IMR-90 (cell line): ENCODE measurements at regions not wholly inside any gene's neighbourhood (a gene's known extent, or its start where the extent isn't known, plus 50 kb on each side); places are given as distances from the start of the nearest gene placed in this dataset.
A peak's percentile ranks its signal among the peaks of the same experiment; 100 is the strongest.

Experiments
- ATAC-seq: fragments of 200-7000 bp; cut with Tn5 transposase; 2 replicates; pipeline ENCODE4 v1.9.1; 2020; ENCODE audit warnings: low read depth, mild to moderate bottlenecking, moderate library complexity
- BruUV-seq: library from RNA; stranded (reverse); fragments of 400-500 nt; replicated peaks from 2 replicates; lab custom pipeline; 2021; lab: Mats Ljungman, UMichigan
- CTCF ChIA-PET: fragments of 300-600 bp; formaldehyde crosslinking; extraction: SDS; loops from one replicate; lab custom pipeline; 2021; ENCODE audit warnings: antibody characterized with exemption; lab: Yijun Ruan, JAX
- POLR2A ChIA-PET: fragments of 300-600 bp; sonication (Branson Sonifier 250); formaldehyde crosslinking; loops from one replicate; lab custom pipeline; 2022; ENCODE audit warnings: antibody characterized with exemption; ENCODE audit not compliant: unreplicated experiment; lab: Charles Lee
- DNase-seq: peaks from one replicate; pipeline ENCODE4 v3.0.0; 2013
- H2AFZ ChIP-seq: replicated peaks from 2 replicates; pipeline ENCODE3; 2013; ENCODE audit warnings: low read length, mild to moderate bottlenecking; ENCODE audit not compliant: poor library complexity
- H2AK5ac ChIP-seq: 2 replicates; pipeline ENCODE4 v1.6.1; 2013; ENCODE audit warnings: low read depth, low read length, inconsistent platforms
- H2AK9ac ChIP-seq: replicated peaks from 2 replicates; pipeline ENCODE3; 2013; ENCODE audit warnings: mild to moderate bottlenecking, low read depth, low read length, moderate library complexity; ENCODE audit not compliant: poor library complexity
- H2BK120ac ChIP-seq: 2 replicates; pipeline ENCODE4 v1.6.1; 2013; ENCODE audit warnings: low read depth, low read length, inconsistent platforms
- H2BK15ac ChIP-seq: 3 replicates; pipeline ENCODE4 v1.6.1; 2013; ENCODE audit warnings: low read depth, low read length, inconsistent platforms
- H2BK20ac ChIP-seq: 2 replicates; pipeline ENCODE4 v1.6.1; 2013; ENCODE audit warnings: low read depth, mild to moderate bottlenecking, inconsistent platforms, low read length, moderate library complexity
- H2BK5ac ChIP-seq: 2 replicates; pipeline ENCODE4 v1.6.1; 2013; ENCODE audit warnings: mild to moderate bottlenecking, low read depth, low read length, inconsistent platforms; ENCODE audit not compliant: poor library complexity, severe bottlenecking
- H3K14ac ChIP-seq: replicated peaks from 2 replicates; pipeline ENCODE4 v1.6.1; 2013; ENCODE audit warnings: low read depth, low read length, inconsistent platforms
- H3K18ac ChIP-seq: 2 replicates; pipeline ENCODE4 v1.6.1; 2013; ENCODE audit warnings: low read depth, low read length, control low read depth
- H3K23ac ChIP-seq: 2 replicates; pipeline ENCODE4 v1.6.1; 2013; ENCODE audit warnings: low read depth, low read length, inconsistent platforms
- H3K27ac ChIP-seq: 2 replicates; pipeline ENCODE4 v1.5.1; 2013; ENCODE audit warnings: mild to moderate bottlenecking, control low read depth, low read length; ENCODE audit not compliant: insufficient read depth
- H3K27me3 ChIP-seq: 2 replicates; pipeline ENCODE4 v1.6.1; 2013; ENCODE audit warnings: low read length; ENCODE audit not compliant: control insufficient read depth, insufficient read depth
- H3K36me3 ChIP-seq: 2 replicates; pipeline ENCODE4 v1.6.1; 2013; ENCODE audit warnings: low read length, mixed read lengths; ENCODE audit not compliant: control insufficient read depth, insufficient read depth
- H3K4ac ChIP-seq: 2 replicates; pipeline ENCODE4 v1.6.1; 2013; ENCODE audit warnings: low read depth, low read length, inconsistent platforms
- H3K4me1 ChIP-seq: 2 replicates; pipeline ENCODE4 v1.6.1; 2013; ENCODE audit warnings: low read length, mixed read lengths; ENCODE audit not compliant: control insufficient read depth, insufficient read depth
- H3K4me2 ChIP-seq: 2 replicates; pipeline ENCODE4 v1.6.1; 2013; ENCODE audit warnings: low read depth, mild to moderate bottlenecking, control low read depth, low read length, moderate library complexity
- H3K4me3 ChIP-seq: 2 replicates; pipeline ENCODE4 v1.5.1; 2013; ENCODE audit warnings: low read depth, mild to moderate bottlenecking, control low read depth, low read length, moderate library complexity; ENCODE audit not compliant: insufficient read depth
- H3K56ac ChIP-seq: 2 replicates; pipeline ENCODE4 v1.6.1; 2013; ENCODE audit warnings: low read length, inconsistent platforms; ENCODE audit not compliant: insufficient read depth; ENCODE audit errors: extremely low read depth
- H3K79me1 ChIP-seq, 2 experiments: 2 replicates each; pipeline ENCODE4 v1.6.1; 2013; ENCODE audit warnings: low read length in 2 of 2, inconsistent platforms in 1 of 2, low read depth in 1 of 2
- H3K9ac ChIP-seq: 2 replicates; pipeline ENCODE4 v1.6.1; 2013; ENCODE audit warnings: low read depth, low read length, control low read depth
- H3K9me1 ChIP-seq: 2 replicates; pipeline ENCODE4 v1.6.1; 2013; ENCODE audit warnings: low read length, inconsistent platforms; ENCODE audit not compliant: insufficient read depth
- H3K9me3 ChIP-seq: 2 replicates; pipeline ENCODE4 v1.6.1; 2013; ENCODE audit warnings: low read length; ENCODE audit not compliant: control insufficient read depth, insufficient read depth
- H4K20me1 ChIP-seq: 2 replicates; pipeline ENCODE4 v1.6.1; 2013; ENCODE audit warnings: low read length, inconsistent platforms; ENCODE audit not compliant: insufficient read depth
- H4K5ac ChIP-seq: 2 replicates; pipeline ENCODE4 v1.6.1; 2013; ENCODE audit warnings: mild to moderate bottlenecking, low read depth, low read length, control low read depth
- H4K8ac ChIP-seq, 2 experiments: 2 replicates each; pipeline ENCODE4 v1.6.1; 2013; ENCODE audit warnings: low read depth in 2 of 2, low read length in 2 of 2, control low read depth in 1 of 2, inconsistent platforms in 1 of 2
- H4K91ac ChIP-seq: 2 replicates; pipeline ENCODE4 v1.6.1; 2013; ENCODE audit warnings: low read depth, low read length, inconsistent platforms; ENCODE audit not compliant: insufficient read depth
- BHLHE40 ChIP-seq: fragments of 150-350 bp; IDR thresholded peaks from 2 replicates; pipeline ENCODE4 v1.6.1; 2016; ENCODE audit warnings: mild to moderate bottlenecking, low read depth, low read length
- CEBPB ChIP-seq: IDR thresholded peaks from 2 replicates; pipeline ENCODE4 v1.6.1; 2012; ENCODE audit warnings: low read depth, low read length, improper control_type of control experiment
- MAFK ChIP-seq: IDR thresholded peaks from 2 replicates; pipeline ENCODE4 v1.6.1; 2012; ENCODE audit warnings: low read depth, low read length, improper control_type of control experiment
- MAZ ChIP-seq: IDR thresholded peaks from 2 replicates; pipeline ENCODE4 v1.6.1; 2012; ENCODE audit warnings: low read depth, mild to moderate bottlenecking, low read length, improper control_type of control experiment, moderate library complexity, borderline replicate concordance
- MXI1 ChIP-seq: IDR thresholded peaks from 2 replicates; pipeline ENCODE4 v1.6.1; 2012; ENCODE audit warnings: low read depth, mild to moderate bottlenecking, low read length, moderate library complexity, borderline replicate concordance
- RAD21 ChIP-seq: IDR thresholded peaks from 2 replicates; pipeline ENCODE4 v1.6.1; 2012; ENCODE audit warnings: low read length, improper control_type of control experiment
- RCOR1 ChIP-seq: IDR thresholded peaks from 2 replicates; pipeline ENCODE4 v1.6.1; 2012; ENCODE audit warnings: mild to moderate bottlenecking, low read length, improper control_type of control experiment; ENCODE audit not compliant: insufficient replicate concordance
- RFX5 ChIP-seq: IDR thresholded peaks from 2 replicates; pipeline ENCODE4 v1.8.0; 2012; ENCODE audit warnings: low read depth, mild to moderate bottlenecking, low read length, moderate library complexity
- WGBS, 2 experiments: methylation state at CpG; one replicate each; pipeline versions ENCODE4 v1.1.5 to v1.1.7; 2013; ENCODE audit warnings: missing lambda C conversion rate in 2 of 2; ENCODE audit not compliant: insufficient read length in 1 of 2; ENCODE audit errors: extremely low coverage in 2 of 2; 5-methylcytosine and 5-hydroxymethylcytosine counted together
- dilution Hi-C: fragments of 300-500 bp; cut with HindIII; formaldehyde crosslinking; loops from one replicate; pipeline ENCODE4 v1.14.3; 2018; ENCODE audit warnings: low sequenced_read_pairs; ENCODE audit not compliant: unreplicated experiment
- in situ Hi-C: fragments of 300-500 bp; cut with MboI; formaldehyde crosslinking; loops from 3 replicates; pipeline ENCODE4 v1.14.3; 2019; ENCODE audit warnings: low sequenced_read_pairs, inconsistent platforms, mixed read lengths
- intact Hi-C: fragments of 100-400 bp; cut with micrococcal nuclease; formaldehyde crosslinking; loops from 2 replicates; pipeline ENCODE4 v1.10.0; 2022
- TF ChIP-seq, protein P1 (sequence below): conservative IDR thresholded peaks from 2 replicates; pipeline ENCODE4 v1.5.1; 2012; ENCODE audit warnings: mild to moderate bottlenecking, low read depth, low read length, improper control_type of control experiment
- TF ChIP-seq, protein P2 (sequence below): fragments of 150-350 bp; IDR thresholded peaks from 2 replicates; pipeline ENCODE4 v1.6.1; 2016; ENCODE audit warnings: low read depth, mild to moderate bottlenecking, low read length, moderate library complexity, borderline replicate concordance

DNA sequence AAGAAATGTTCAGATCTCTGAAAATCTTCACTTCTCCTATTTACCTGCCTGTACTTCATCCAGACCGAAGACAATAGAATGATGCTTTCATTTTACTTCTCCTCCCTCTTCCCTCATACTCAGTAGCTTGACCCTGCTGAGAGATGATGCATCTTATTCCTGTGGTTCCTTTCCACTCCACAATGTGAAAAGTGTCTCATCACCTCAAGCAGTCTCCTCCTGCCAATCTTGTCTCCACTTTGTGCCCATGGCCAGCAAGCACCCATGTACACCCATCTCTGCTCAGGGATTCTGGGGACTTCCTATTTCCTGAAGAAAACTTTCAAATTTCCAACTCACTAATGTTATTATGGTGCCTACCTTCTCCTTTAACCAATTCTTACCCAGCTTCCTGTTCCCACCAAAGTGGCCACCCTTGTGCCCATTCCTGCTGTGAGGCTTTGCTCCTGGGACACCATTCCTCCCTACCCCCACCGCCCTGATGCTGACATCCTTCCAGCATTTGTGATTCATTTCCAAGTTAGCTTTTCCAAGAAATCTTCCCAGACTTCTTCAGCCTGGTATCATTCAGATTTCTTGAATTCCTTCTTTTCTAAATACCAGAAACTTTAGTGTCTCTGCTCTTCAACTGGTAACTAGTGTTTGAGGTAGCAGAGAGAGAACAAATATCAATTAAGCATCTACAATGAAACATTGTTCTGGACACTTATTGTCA is 212.5 kb downstream of the POSTN start:
- WGBS, 2 experiments, result 100% methylated on average over 1 of the region's 2 CpGs; no CpG with 5 or more reads in 1 of the 2 experiments
- Histone ChIP-seq H4K8ac (peak overlapping the region in 1 of 2 experiments; percentile 66; a peak in 1 of 4 replicates), H3K56ac (no peak overlapping the region), H2BK20ac (peak overlapping the region; percentile 88; the same call in 1 of the 2 replicates), H3K79me1 (no peaks in the 10 kb centered on the region), H4K20me1 (no peaks in the 10 kb centered on the region), H3K4me1 (peaks cover 5% of the 10 kb centered on the region), H3K14ac (peak overlapping the region; percentile 79), H3K23ac (peak overlapping the region; percentile 63), H2AK9ac (no peak overlapping the region), H3K18ac (peak overlapping the region; percentile 83; the same call in 1 of the 2 replicates), H4K5ac (peak overlapping the region; percentile 67; the same call in 1 of the 2 replicates), H3K9me1 (peaks cover 4% of the 10 kb centered on the region; the same call in 1 of the 2 replicates), H2BK15ac (peak overlapping the region; percentile 75; the same call in 1 of the 3 replicates), H3K36me3 (no peaks in the 10 kb centered on the region), H3K9me3 (no peaks in the 10 kb centered on the region), H3K4me3 (no peak overlapping the region), H4K91ac (peak overlapping the region; percentile 76), H3K27me3 (no peaks in the 10 kb centered on the region), H2BK120ac (peak overlapping the region; percentile 85), H2AK5ac (peak overlapping the region; percentile 88; the same call in 1 of the 2 replicates), H3K4ac (peak overlapping the region; percentile 77), H3K9ac (no peak overlapping the region), H2AFZ (no peak overlapping the region), H2BK5ac (peak overlapping the region; percentile 7), H3K4me2 (peak overlapping the region; percentile 61; the same call in 1 of the 2 replicates), H3K27ac (no peak overlapping the region)
- ATAC-seq (peak; percentile 84), DNase-seq (peak; percentile 56)
- dilution Hi-C loops (no loop called here), in situ Hi-C loops (no loop called here), intact Hi-C loops (no loop called here)
- ChIA-PET CTCF (interaction anchor here (0.7 to 1.0 kb wide), 2 partner anchors 21 to 60 kb away, joined by 3 read pairs; no protein-coding TSS in a partner anchor), POLR2A (no interaction called here)
- TF ChIP-seq CEBPB (no peak), MAZ (no peak), BHLHE40 (no peak), RAD21 (no peak), RCOR1 (no peak), MAFK (no peak), MXI1 (no peak), RFX5 (no peak)
- TF ChIP-seq, protein P1, sequence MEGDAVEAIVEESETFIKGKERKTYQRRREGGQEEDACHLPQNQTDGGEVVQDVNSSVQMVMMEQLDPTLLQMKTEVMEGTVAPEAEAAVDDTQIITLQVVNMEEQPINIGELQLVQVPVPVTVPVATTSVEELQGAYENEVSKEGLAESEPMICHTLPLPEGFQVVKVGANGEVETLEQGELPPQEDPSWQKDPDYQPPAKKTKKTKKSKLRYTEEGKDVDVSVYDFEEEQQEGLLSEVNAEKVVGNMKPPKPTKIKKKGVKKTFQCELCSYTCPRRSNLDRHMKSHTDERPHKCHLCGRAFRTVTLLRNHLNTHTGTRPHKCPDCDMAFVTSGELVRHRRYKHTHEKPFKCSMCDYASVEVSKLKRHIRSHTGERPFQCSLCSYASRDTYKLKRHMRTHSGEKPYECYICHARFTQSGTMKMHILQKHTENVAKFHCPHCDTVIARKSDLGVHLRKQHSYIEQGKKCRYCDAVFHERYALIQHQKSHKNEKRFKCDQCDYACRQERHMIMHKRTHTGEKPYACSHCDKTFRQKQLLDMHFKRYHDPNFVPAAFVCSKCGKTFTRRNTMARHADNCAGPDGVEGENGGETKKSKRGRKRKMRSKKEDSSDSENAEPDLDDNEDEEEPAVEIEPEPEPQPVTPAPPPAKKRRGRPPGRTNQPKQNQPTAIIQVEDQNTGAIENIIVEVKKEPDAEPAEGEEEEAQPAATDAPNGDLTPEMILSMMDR, result no peak
- TF ChIP-seq, protein P2, sequence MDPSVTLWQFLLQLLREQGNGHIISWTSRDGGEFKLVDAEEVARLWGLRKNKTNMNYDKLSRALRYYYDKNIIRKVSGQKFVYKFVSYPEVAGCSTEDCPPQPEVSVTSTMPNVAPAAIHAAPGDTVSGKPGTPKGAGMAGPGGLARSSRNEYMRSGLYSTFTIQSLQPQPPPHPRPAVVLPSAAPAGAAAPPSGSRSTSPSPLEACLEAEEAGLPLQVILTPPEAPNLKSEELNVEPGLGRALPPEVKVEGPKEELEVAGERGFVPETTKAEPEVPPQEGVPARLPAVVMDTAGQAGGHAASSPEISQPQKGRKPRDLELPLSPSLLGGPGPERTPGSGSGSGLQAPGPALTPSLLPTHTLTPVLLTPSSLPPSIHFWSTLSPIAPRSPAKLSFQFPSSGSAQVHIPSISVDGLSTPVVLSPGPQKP, result no peak
- no TSS peak for BruUV-seq
